DMS53 treated with DMSO at 0.1 percent for 48 hours (cell line): ENCODE measurements at regions not wholly inside any gene's neighbourhood (a gene's known extent, or its start where the extent isn't known, plus 50 kb on each side); places are given as distances from the start of the nearest gene placed in this dataset.
A peak's percentile ranks its signal among the peaks of the same experiment; 100 is the strongest.
"Not testable (repeated sequence)": the region's sequence is repeated elsewhere in the genome, so short reads cannot be mapped to it uniquely, and the experiment has no call there.

Source experiments
- DNase-seq: peaks from one replicate; lab custom pipeline; 2025; ENCODE audit not compliant: unreplicated experiment; lab: John Stamatoyannopoulos, UW

DNA sequence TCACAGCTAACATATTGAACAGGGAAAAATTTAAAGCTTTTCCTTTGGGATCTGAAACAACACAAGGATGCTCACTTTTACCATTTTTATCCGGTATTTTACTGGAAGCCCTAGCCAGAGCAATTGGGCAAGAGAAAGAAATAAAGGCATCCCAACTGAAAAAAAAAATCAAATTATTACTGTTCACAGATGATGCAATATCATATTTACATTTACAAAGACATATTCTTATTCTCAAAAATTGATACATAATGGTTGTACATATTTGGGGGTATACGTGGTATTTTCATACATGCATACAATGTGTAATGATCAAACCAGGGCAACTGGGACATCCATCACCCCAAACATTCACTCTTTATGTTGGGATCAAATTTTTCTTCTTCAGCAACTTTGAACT lies 337.0 kb upstream of the SLC7A11 start:
- DNase-seq = no peak

DNA sequence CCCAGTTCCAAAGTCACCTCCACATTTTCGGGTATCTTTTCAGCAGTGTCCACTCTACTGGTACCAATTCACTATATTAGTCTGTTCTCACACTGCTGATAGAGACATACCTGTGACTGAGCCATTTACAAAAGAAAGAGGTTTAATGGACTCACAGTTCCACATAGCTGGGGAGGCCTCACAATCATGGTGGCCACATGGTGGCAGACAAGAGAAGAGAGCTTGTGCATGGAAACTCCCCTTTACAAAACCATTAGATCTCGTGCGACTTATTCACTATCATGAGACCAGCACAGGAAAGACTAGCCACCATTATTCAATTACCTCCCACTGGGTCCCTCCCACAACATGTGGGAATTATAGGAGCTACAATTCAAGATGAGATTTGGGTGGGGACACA lies 335.7 kb upstream of the SLC7A11 start:
- not testable (repeated sequence) for DNase-seq

- no peak for DNase-seq
Observed at GRCh38 chr4:138577145-138577544, 335.0 kb upstream of the SLC7A11 start.

- peak; percentile 64 for DNase-seq
Observed at GRCh38 chr4:138576684-138577083, 334.5 kb upstream of the SLC7A11 start.

DNA sequence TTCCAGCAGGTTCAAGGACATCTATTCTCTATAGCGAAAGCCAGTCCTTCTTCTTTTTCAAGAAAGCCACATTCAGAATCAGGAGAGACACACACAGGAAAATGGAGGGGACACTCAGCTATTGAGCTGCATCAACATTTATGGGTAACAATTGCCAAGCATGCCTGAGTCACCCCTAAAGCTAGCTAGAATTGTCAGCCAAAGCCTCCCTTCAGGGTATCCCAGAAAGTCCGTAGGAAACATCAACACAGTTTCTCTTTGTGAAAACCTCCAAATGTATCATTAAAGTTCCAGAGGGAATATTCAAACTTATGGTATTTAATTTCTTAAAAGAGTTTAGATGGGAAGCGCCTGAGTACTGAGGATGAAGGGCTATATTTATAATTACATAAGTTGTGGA lies 331.1 kb upstream of the SLC7A11 start:
- no peak for DNase-seq

- DNase-seq = no peak
Observed at GRCh38 chr4:138572007-138572406, 329.9 kb upstream of the SLC7A11 start.

GRCh38 chr4:138567696-138568095 lies 325.5 kb upstream of the SLC7A11 start:
- no peak for DNase-seq

DNA sequence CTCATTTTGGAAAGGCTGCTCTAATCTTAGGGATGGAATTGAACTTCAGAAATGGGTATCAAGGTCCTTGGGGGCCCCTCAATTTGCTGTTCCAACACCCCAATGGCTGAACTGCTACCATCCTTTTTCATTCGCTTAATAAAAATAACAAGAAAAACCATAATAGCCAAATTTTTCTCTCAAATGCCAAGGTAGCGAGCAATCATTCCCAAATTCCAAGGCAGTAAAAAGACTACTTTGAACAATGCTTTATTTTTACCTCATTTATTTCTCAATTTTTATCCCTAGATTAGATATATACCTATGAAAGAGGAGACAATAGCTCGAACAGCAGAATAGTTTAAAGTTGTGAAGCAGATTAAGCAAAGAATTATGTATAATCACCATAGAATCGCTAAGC lies 323.4 kb upstream of the SLC7A11 start:
- no peak for DNase-seq

GRCh38 chr4:138562544-138562991 lies 320.4 kb upstream of the SLC7A11 start:
- no peak for DNase-seq

DNA sequence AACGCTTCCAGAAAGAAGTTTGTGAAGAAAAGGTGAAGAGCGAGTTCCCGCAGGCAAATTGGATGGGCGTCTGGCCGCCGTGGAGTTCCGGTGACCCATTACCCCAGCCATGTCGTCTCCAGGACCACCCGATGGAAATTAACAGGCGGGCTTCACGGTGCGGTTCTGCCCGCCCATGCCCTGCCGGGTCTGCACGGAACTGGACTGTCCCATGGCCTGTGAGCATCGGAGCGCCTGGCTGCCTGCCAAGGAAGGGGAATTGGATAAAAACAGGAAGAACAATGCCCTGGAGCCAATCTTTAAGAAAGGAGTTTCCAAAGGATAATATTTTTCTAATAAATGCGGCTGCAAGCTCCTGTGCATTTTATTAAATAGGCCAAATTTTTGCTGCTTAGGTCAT lies 319.8 kb upstream of the SLC7A11 start:
- DNase-seq = no peak

DNA sequence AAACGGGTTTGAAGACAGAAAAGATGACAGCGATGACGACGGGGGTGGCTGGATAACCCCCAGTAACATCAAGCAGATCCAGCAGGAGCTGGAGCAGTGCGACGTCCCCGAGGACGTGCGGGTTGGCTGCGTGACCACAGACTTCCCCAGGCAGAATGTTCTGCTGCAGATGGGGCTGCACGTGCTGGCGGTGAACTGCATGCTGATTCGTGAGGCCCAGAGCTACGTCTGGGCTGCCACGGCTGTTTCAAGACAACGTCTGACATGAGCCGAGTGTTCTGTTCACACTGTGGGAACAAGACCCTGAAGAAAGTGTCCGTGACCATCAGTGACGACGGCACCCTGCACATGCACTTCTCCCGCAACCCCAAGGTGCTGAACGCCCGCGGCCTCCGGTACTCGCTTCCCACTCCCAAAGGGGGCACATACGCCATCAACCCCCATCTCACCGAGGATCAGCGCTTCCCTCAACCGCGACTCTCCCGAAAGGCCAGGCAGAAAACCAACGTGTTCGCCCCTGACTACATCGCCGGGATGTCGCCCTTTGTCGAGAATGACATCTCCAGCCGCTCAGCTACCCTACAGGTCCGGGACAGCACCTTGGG lies 319.2 kb upstream of the SLC7A11 start:
- DNase-seq = no peak

GRCh38 chr4:138560448-138560847 lies 318.3 kb upstream of the SLC7A11 start:
- DNase-seq = no peak

GRCh38 chr4:138558886-138559285 lies 316.7 kb upstream of the SLC7A11 start:
- no peak for DNase-seq

GRCh38 chr4:138555584-138555983 lies 313.4 kb upstream of the SLC7A11 start:
- no peak for DNase-seq

- no peak for DNase-seq
Observed at GRCh38 chr4:138555108-138555507, 313.0 kb upstream of the SLC7A11 start.

DNA sequence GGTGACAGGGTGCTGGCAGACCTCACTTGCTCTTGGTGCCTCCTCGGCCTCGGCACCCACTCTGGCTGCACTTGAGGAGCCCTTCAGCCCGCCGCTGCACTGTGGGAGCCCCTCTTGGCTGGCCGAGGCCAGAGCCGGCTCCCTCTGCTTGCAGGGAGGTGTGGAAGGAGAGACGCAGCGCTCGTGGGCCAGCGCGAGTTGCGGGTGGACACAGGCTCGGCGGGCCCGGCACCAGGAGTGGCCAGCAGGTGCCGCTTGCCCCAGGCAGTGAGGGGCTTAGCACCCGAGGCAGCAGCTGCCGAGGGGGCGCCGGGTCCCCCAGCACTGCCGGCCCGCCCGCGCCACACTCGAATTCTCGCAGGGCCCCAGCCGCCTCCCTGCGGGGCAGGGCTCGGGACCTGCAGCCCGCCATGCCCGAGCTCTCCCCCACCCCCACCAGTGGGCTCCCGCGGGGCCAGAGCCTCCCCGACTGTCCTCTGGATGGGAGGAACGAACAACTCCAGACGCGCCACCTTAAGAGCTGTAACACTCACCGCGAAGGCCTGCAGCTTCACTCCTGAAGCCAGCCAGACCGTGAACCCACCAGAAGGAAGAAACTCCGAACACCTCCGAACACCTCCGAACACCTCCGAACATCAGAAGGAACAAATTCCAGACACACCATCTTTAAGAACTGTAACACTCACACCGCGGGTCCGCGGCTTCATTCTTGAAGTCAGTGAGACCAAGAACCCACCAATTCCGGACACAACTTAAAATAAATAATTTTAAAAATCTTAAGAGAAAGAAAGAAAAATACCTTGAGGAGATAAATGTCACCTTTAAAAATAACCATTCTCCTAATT lies 311.1 kb upstream of the SLC7A11 start:
- no peak for DNase-seq

DNA sequence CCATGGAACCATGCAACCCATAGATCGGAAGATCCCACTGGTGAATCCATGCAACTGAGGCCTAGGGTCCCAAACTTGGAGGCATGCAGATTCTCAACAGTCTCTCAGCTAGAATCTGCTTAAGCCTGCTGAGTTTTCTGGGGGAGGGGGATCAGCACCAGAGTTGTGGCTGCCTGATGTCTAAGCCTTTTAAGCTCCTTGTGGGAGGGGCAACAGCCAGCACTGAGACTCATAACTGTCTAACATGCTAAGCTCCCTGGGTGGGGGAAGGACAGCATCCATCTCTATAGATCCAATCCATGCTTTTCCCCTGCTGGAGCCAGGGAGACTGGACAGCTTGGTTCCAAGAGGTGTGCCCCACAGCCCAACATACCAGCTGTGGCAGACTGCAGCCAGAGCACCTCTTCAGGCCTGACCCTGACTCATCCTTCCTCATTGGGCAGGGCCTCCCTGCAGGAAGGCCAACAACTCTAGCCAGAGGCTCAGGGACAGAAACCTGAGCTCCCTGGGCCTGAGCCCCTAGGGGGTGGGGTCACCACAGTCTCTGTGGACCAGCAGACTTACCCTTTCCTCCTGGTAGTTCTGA lies 300.1 kb upstream of the SLC7A11 start:
- no peak for DNase-seq

DNA sequence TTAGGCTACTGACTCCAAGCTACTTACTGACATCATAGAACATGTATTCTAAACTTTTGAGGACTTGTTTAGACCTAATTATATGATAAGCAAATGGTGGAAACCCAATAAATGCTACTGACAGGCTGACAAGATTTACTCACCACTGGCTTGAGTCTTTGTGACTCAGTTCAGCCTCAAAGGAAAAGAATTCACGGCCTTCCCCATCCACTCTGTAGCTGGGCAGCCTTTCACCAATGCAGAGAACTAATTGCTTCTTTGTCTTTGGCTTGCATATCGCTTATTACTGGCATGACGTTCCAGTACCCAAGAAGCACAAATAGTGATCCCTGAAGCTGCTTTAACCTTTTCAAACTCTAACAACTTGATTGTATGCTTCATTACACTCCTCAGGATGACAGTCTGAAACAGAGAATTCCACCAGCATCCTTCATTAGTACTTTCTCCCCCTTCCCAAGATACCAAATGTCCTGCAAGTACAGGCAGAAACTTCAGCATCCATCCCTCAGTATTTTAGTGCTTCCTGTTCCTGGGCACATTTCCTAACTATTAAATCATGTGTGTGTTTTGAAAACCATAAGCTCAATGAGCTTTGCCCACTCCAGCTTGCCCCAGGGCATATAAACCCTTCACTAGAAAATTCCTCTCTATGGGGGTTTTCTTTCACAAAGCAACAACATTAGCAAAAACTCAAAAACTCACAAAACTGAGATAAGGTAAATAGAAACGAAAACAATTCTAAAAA lies 298.1 kb upstream of the SLC7A11 start:
- DNase-seq = no peak

DNA sequence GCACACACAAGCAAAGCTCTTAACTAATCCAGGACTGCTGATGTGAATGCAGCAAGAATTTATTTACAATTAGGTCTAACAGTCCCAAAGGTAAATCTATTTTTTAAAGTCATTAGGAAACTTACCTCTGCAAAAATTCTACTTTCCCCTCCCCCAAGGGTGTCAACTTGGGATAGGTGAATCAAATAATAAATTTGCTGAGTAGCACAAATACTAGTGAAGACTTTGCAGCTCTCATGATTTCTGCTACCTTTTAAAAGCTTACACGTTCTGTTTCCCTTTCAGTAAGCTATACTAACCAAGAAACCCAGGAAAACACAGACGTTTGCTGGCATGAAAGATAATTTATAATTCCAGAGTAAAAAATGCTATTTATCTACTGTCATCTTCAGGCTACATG lies 296.6 kb upstream of the SLC7A11 start:
- no peak for DNase-seq

DNA sequence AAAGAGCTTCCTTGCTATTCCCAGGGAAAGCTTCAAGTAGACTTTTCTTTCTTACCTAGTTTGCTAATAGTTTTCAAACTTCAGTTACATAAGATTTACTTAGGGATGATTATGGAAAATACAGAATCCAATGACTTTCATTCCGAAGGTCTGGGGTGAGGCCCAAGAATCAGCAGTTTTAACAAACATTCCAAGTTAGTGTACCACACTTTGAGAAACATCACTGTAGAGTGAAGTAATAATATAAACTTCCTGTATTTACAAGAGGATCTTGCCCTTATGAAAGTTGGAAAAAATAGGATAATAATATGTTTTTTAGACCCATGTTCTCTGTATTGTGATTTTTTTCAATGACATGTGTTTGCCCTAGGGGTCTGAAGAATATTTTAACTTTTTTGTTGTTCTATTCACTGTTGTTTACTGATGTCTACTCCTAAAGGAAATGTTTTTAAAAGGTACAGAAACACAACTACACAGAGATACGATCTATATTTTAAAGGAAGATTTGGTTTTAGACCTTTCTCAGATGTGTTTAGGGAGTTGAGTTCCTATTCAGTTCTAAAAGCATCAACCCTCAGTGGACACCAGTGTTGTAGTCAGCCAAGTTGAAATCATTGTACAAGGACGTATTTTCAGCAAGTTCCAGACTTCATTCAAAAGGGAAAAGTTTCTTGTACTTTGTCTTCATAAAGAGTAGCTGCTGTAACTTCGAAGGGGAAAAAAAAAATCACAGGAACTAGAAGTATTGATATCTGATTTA lies 295.8 kb upstream of the SLC7A11 start:
- DNase-seq = no peak

GRCh38 chr4:138535316-138535715 lies 293.2 kb upstream of the SLC7A11 start:
- no peak for DNase-seq
